ENCODE measurements at regions not wholly inside any gene's neighbourhood (a gene's known extent, or its start where the extent isn't known, plus 50 kb on each side); places are given as distances from the start of the nearest gene placed in this dataset. TPM values are rescaled to one million over a fixed set of nuclear protein-coding genes. Genes with fewer than 3 reads are reported as not detected.

- Histone ChIP-seq H3K27me3 (no peaks in the 10 kb centered on the region), H3K4me3 (no peak overlapping the region), H3K27ac (no peak overlapping the region), H3K4me1 (ENCODE audit: insufficient read depth) (no peaks in the 10 kb centered on the region), H3K9me3 (no peaks in the 10 kb centered on the region), H3K36me3 (no peaks in the 10 kb centered on the region)
- no peak for TF ChIP-seq POLR2A (IDR thresholded peaks at IDR 0.05)
- no peak for TF ChIP-seq EP300 (IDR thresholded peaks at IDR 0.05)
- TF ChIP-seq CTCF (IDR thresholded peaks at IDR 0.05): no peak
- 89 to 91% (median 91%) methylated on average over 3 of the region's 3 CpGs for WGBS, 3 donors
- intact Hi-C loops (cut with DNase I): no loop called here
- DNase-seq: no peak
Observed at GRCh38 chr1:64417803-64418202, 52.1 kb upstream of the CACHD1 start.

Small RNA genes lying in the stretch of these regions (small RNA-seq; reads per million reads assigned to genes)
- not detected for gene RNU7-62P
